Thyroid gland (tissue), 4 donors: ENCODE measurements at regions not wholly inside any gene's neighbourhood (a gene's known extent, or its start where the extent isn't known, plus 50 kb on each side); places are given as distances from the start of the nearest gene placed in this dataset.

ENCODE experiments used
- POLR2A ChIP-seq, 2 donors: fragments of 450-650 bp; IDR thresholded peaks; one replicate each; pipeline ENCODE4 v1.6.1; 2017; ENCODE audit warnings: antibody characterized with exemption in 2 of 2, mild to moderate bottlenecking in 2 of 2, moderate library complexity in 1 of 2
- TF ChIP-seq, protein P1 (sequence below), 6 experiments: fragments of 200-600 bp in 3 of 6; fragments of 450-650 bp in 3 of 6; sonication (generic) in 3 of 6; IDR thresholded peaks; one replicate each; pipeline ENCODE4 v1.5.1; 2016 to 2019; ENCODE audit warnings: antibody characterized with exemption in 6 of 6, mild to moderate bottlenecking in 2 of 6, inconsistent platforms in 1 of 6, moderate library complexity in 1 of 6

DNA sequence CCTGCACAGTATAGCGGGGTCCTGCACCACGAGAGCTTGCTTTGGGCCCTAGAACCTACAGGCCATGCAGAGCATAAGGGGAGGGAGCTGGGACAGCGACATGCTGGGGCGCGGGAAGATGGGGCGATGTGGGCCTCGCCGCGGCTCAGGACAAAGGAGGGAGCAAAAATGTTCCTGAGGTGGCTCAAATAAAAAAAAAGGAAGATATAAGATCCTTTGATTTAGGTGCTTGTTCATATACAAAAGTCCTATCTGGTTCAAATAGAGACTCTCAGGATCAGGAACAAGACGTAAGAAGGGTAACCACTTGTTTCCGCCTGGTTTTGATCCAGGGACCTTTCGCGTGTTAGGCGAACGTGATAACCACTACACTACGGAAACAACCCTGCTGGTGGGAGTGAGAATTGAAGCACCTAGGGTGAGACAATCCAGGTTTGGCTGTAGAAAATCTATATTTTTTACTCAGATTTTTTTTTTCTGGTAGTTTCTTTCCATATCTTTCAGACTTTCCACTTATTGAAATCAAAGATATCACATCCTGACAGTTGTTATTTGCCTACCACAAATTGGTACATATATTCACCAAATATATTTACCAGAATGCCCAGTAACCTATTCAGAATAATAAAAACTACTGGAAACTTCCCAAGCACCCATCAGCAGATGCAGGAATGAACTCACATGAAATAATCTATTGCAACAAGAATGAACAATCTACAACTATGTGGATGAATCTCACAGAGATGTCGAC is 177.9 kb upstream of the ZNF184 start:
- TF ChIP-seq POLR2A (IDR thresholded peaks at IDR 0.05), result no peak
- TF ChIP-seq, protein P1, sequence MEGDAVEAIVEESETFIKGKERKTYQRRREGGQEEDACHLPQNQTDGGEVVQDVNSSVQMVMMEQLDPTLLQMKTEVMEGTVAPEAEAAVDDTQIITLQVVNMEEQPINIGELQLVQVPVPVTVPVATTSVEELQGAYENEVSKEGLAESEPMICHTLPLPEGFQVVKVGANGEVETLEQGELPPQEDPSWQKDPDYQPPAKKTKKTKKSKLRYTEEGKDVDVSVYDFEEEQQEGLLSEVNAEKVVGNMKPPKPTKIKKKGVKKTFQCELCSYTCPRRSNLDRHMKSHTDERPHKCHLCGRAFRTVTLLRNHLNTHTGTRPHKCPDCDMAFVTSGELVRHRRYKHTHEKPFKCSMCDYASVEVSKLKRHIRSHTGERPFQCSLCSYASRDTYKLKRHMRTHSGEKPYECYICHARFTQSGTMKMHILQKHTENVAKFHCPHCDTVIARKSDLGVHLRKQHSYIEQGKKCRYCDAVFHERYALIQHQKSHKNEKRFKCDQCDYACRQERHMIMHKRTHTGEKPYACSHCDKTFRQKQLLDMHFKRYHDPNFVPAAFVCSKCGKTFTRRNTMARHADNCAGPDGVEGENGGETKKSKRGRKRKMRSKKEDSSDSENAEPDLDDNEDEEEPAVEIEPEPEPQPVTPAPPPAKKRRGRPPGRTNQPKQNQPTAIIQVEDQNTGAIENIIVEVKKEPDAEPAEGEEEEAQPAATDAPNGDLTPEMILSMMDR (IDR thresholded peaks at IDR 0.05), result no peak
